Neural cell (in vitro differentiated cells): ENCODE measurements at regions not wholly inside any gene's neighbourhood (a gene's known extent, or its start where the extent isn't known, plus 50 kb on each side); places are given as distances from the start of the nearest gene placed in this dataset.

Experiments used
- EZH2 ChIP-seq: fragments of 200-600, 300-800 bp; shearing (Covaris generic), sonication (generic); IDR thresholded peaks from 2 replicates; pipeline ENCODE4 v1.6.1; 2014; ENCODE audit warnings: antibody characterized with exemption, low read length, borderline replicate concordance, mild to moderate bottlenecking; ENCODE audit not compliant: insufficient read depth, poor library complexity, severe bottlenecking
- SMC3 ChIP-seq: fragments of 450-650 bp; conservative IDR thresholded peaks from 2 replicates; pipeline ENCODE4 v1.6.1; 2014; ENCODE audit warnings: antibody characterized with exemption, mild to moderate bottlenecking, moderate library complexity; ENCODE audit not compliant: poor library complexity
- TF ChIP-seq, protein P1 (sequence below): IDR thresholded peaks from 2 replicates; pipeline ENCODE4 v1.6.1; 2012; ENCODE audit warnings: borderline replicate concordance
- TF ChIP-seq, protein P2 (sequence below): fragments of 450-650 bp; IDR thresholded peaks from 2 replicates; pipeline ENCODE4 v1.5.1; 2014; ENCODE audit warnings: antibody characterized with exemption, mild to moderate bottlenecking, moderate library complexity; ENCODE audit not compliant: poor library complexity, severe bottlenecking

DNA sequence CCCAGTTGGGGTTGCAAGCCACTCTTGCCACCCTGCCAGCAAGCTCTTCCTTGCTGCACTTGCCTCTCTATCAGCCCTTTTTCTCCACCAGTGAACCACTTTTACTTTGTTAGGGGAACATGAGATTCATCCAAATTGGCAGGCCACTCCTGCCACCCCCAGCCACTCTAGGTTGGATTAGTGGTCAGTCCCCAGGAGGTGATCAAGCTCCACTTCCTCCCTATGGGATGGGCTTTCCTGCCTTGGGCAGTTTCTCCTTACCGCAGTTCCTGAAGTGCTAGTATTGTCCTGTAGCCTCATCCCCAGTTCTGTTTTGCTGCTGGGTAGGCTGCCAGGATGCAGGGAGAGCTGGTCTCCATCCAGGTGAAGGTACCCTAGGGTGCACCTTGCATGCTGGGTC is 104.5 kb downstream of the ALG10 start:
- TF ChIP-seq, protein P1, sequence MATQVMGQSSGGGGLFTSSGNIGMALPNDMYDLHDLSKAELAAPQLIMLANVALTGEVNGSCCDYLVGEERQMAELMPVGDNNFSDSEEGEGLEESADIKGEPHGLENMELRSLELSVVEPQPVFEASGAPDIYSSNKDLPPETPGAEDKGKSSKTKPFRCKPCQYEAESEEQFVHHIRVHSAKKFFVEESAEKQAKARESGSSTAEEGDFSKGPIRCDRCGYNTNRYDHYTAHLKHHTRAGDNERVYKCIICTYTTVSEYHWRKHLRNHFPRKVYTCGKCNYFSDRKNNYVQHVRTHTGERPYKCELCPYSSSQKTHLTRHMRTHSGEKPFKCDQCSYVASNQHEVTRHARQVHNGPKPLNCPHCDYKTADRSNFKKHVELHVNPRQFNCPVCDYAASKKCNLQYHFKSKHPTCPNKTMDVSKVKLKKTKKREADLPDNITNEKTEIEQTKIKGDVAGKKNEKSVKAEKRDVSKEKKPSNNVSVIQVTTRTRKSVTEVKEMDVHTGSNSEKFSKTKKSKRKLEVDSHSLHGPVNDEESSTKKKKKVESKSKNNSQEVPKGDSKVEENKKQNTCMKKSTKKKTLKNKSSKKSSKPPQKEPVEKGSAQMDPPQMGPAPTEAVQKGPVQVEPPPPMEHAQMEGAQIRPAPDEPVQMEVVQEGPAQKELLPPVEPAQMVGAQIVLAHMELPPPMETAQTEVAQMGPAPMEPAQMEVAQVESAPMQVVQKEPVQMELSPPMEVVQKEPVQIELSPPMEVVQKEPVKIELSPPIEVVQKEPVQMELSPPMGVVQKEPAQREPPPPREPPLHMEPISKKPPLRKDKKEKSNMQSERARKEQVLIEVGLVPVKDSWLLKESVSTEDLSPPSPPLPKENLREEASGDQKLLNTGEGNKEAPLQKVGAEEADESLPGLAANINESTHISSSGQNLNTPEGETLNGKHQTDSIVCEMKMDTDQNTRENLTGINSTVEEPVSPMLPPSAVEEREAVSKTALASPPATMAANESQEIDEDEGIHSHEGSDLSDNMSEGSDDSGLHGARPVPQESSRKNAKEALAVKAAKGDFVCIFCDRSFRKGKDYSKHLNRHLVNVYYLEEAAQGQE, result no peak
- TF ChIP-seq, protein P2, sequence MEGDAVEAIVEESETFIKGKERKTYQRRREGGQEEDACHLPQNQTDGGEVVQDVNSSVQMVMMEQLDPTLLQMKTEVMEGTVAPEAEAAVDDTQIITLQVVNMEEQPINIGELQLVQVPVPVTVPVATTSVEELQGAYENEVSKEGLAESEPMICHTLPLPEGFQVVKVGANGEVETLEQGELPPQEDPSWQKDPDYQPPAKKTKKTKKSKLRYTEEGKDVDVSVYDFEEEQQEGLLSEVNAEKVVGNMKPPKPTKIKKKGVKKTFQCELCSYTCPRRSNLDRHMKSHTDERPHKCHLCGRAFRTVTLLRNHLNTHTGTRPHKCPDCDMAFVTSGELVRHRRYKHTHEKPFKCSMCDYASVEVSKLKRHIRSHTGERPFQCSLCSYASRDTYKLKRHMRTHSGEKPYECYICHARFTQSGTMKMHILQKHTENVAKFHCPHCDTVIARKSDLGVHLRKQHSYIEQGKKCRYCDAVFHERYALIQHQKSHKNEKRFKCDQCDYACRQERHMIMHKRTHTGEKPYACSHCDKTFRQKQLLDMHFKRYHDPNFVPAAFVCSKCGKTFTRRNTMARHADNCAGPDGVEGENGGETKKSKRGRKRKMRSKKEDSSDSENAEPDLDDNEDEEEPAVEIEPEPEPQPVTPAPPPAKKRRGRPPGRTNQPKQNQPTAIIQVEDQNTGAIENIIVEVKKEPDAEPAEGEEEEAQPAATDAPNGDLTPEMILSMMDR, result no peak
- TF ChIP-seq EZH2 (no peak), SMC3 (no peak)
